Lower lobe of right lung (tissue), 2 donors: ENCODE measurements at regions not wholly inside any gene's neighbourhood (a gene's known extent, or its start where the extent isn't known, plus 50 kb on each side); places are given as distances from the start of the nearest gene placed in this dataset.

Source experiments
- ATAC-seq, 2 donors: fragments of 200-7000 bp; cut with Tn5 transposase; one replicate each; pipeline ENCODE4 v1.9.1; 2020 to 2022; ENCODE audit warnings: mild to moderate bottlenecking in 2 of 2, moderate library complexity in 2 of 2
- DNase-seq: peaks from one replicate; pipeline ENCODE4 v3.0.0-alpha.2; 2020
- H3K27ac ChIP-seq: fragments of 200-600 bp; one replicate; pipeline ENCODE4 v1.8.0; 2022
- H3K27me3 ChIP-seq: fragments of 200-600 bp; one replicate; pipeline ENCODE4 v1.8.0; 2022; ENCODE audit warnings: low read depth
- H3K36me3 ChIP-seq: fragments of 200-600 bp; one replicate; pipeline ENCODE4 v1.8.0; 2022; ENCODE audit warnings: mild to moderate bottlenecking
- H3K4me1 ChIP-seq: fragments of 200-600 bp; one replicate; pipeline ENCODE4 v1.8.0; 2022
- H3K4me3 ChIP-seq: fragments of 200-600 bp; one replicate; pipeline ENCODE4 v1.8.0; 2022; ENCODE audit warnings: mild to moderate bottlenecking
- H3K9me3 ChIP-seq: fragments of 200-600 bp; one replicate; pipeline ENCODE4 v1.8.0; 2022
- CTCF ChIP-seq: fragments of 200-600 bp; IDR thresholded peaks from one replicate; pipeline ENCODE4 v1.8.0; 2022; ENCODE audit warnings: antibody characterized with exemption, mild to moderate bottlenecking
- intact Hi-C: fragments of 100-400 bp; cut with DNase I; formaldehyde crosslinking; loops from one replicate; pipeline ENCODE4 v1.11.0; 2022
- donor health status: DM: no; HTN: yes; CAD: no; lungs with severe emphysema.

DNA sequence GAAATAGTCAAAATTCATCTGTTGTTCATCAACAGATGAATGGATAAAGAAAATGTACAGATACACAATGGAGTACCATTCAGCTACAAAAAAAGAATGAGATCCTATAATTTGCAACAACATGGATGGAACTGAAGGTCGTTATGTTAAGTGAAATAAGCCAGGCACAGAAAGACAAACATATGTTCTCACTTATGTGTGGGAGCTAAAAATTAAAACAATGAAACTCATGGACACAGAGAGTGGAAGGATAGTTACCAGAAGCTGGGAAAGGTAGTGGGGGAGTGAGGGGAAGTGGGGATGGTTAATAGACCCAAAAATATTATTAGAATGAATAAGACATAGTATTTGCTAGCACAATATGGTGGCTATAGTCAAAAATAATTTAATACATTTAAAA is 70.0 kb upstream of the KCNMA1 start:
- Histone ChIP-seq H3K27ac (no peak overlapping the region), H3K4me1 (peaks cover 10% of the 10 kb centered on the region), H3K4me3 (no peak overlapping the region), H3K9me3 (no peaks in the 10 kb centered on the region), H3K27me3 (peaks cover 28% of the 10 kb centered on the region), H3K36me3 (no peaks in the 10 kb centered on the region)
- ATAC-seq (no peak), DNase-seq (no peak)
- TF ChIP-seq CTCF, result no peak
- intact Hi-C loops, result no loop called here

- no peaks in the 10 kb centered on the region for H3K4me1 ChIP-seq
- no peaks in the 10 kb centered on the region for H3K9me3 ChIP-seq
- TF ChIP-seq CTCF, result no peak
- H3K4me3 ChIP-seq, result no peak overlapping the region
- intact Hi-C loops, result no loop called here
- peaks cover 3% of the 10 kb centered on the region for H3K27me3 ChIP-seq
- DNase-seq, result no peak
- ATAC-seq, result no peak
- H3K36me3 ChIP-seq, result no peaks in the 10 kb centered on the region
- no peak overlapping the region for H3K27ac ChIP-seq
These were observed 64.6 kb upstream of the KCNMA1 start for GRCh38 chr10:77702166-77702565.

- H3K9me3 ChIP-seq, result no peaks in the 10 kb centered on the region
- intact Hi-C loops, result no loop called here
- no peak for TF ChIP-seq CTCF
- H3K4me1 ChIP-seq, result no peaks in the 10 kb centered on the region
- H3K36me3 ChIP-seq, result no peaks in the 10 kb centered on the region
- H3K27ac ChIP-seq, result no peak overlapping the region
- ATAC-seq (no peak), DNase-seq (no peak)
- peaks cover 3% of the 10 kb centered on the region for H3K27me3 ChIP-seq
- H3K4me3 ChIP-seq, result no peak overlapping the region
These were observed 62.5 kb upstream of the KCNMA1 start for GRCh38 chr10:77700086-77700485.

- peaks cover 3% of the 10 kb centered on the region for H3K27me3 ChIP-seq
- no peaks in the 10 kb centered on the region for H3K4me1 ChIP-seq
- H3K27ac ChIP-seq, result no peak overlapping the region
- no peak overlapping the region for H3K4me3 ChIP-seq
- no peak for ATAC-seq
- H3K9me3 ChIP-seq, result no peaks in the 10 kb centered on the region
- intact Hi-C loops, result no loop called here
- H3K36me3 ChIP-seq, result no peaks in the 10 kb centered on the region
- no peak for TF ChIP-seq CTCF
- no peak for DNase-seq
These were observed 61.6 kb upstream of the KCNMA1 start for GRCh38 chr10:77699080-77699645.

DNA sequence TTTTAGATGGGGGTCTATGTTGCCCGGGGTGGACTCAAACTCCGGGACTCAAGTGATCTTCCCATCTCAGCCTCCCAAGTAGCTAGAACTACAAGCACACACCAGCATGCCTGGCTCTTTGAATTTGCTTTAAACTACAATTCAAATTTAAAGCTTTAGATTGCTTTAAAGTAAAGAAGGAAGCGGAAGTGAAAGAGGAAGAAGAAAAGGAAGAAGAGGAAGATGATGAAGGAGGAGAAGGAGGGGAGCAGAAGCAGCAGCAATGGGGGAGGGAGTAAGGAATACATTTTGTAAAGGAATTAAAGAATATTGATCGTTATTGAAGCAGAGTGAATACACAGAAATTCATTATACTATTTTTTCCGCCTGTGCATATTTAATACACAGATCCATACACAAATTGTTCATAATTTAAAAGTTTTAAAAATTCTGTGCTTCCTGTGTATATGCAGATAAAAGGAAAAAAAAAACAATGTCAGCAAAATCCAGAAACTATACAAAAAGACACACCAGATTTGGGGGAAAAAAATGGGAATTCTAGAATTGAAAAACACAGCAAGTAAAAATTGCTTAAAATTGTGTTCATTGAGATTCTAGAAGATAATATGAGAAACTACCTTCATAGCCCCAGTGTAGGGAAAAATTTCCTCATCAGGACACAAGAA is 60.8 kb upstream of the KCNMA1 start:
- Histone ChIP-seq H3K4me3 (no peak overlapping the region), H3K4me1 (no peaks in the 10 kb centered on the region), H3K36me3 (no peaks in the 10 kb centered on the region), H3K27me3 (peaks cover 3% of the 10 kb centered on the region), H3K27ac (no peak overlapping the region), H3K9me3 (no peaks in the 10 kb centered on the region)
- no peak for TF ChIP-seq CTCF
- intact Hi-C loops, result no loop called here
- DNase-seq (no peak), ATAC-seq (no peak)
